GM21526 (cell line): ENCODE measurements at regions not wholly inside any gene's neighbourhood (a gene's known extent, or its start where the extent isn't known, plus 50 kb on each side); places are given as distances from the start of the nearest gene placed in this dataset.

ENCODE experiments used
- ATAC-seq: cut with Tn5 transposase; IDR thresholded peaks from one replicate; pipeline ENCODE4 v1.9.1; 2021; ENCODE audit warnings: moderate library complexity; ENCODE audit not compliant: unreplicated experiment, low FRiP score

DNA sequence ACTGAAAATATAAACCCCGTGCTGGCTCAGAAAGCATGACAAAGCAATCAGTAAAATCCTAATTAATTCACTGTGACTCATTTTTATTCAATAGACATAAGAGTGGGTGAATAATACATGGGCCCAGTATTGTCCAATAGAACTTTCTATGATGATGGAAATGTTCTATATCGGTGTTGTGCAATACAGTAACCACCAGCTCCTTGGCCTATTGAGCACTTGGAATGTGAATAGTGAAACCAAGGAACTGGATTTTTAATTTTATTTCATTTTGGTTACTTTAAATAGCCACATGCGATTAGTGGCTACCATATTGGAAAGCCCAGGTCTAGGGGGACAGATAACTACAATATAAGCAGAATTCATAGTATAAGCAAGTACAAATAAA is 69.8 kb upstream of the PPP2R3A start:
- no peak for ATAC-seq

DNA sequence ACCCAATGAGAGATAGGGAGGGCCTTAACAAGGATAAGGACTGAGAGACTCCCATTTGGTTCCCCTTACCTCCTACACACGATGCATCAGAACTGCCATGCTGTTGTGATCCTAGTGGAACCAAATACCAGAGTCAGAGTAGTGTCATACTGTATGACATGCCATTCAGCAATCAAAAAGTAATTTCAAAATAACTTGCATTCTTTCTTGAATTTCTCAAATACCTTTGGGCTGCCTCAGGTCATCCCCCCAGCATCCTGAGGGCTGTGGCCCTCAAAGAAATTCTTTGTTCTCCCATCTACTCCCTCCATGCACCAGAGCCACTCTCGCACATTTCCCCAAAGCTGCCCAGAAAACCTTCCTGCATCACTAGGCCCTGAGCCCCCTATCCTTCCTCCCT is 68.9 kb upstream of the PPP2R3A start:
- no peak for ATAC-seq

DNA sequence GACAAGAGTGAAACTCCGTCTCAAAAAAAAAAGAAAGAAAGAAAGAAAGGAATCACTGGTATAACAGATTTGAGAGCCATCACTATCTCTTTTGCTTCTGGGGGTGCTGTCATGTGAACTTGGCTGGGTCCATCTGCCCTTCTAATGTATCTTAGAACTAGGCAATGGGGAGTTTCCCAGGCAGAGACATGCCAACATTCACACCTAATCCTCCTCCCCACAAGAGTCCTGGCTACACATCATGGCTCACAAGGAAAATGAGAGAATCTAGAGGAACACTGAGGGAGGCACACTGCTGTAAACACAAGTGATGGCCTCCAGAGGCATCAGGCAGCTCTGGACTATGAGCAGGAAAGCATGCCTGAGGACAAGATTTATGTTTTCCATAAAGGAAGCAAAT is 67.8 kb upstream of the PPP2R3A start:
- no peak for ATAC-seq

DNA sequence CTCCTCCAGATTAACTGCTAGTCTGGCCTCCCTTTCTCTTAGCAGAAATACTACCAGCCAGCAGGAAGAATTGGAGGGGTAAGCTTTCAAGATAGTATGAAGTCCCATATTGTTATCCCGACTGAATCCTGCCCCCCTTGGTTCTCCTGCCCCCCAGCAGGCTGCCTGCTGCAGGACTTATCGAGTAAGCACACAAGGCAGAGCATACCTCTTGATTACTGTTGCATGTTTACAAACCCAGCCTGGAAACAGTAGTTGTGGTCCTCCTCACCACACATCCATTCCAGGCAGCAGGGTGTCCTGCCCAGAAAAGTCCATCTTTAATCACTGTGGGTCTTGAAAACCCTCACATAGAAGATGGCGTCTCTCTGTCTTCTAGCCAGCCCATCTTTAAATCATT is 66.8 kb upstream of the PPP2R3A start:
- ATAC-seq = no peak

DNA sequence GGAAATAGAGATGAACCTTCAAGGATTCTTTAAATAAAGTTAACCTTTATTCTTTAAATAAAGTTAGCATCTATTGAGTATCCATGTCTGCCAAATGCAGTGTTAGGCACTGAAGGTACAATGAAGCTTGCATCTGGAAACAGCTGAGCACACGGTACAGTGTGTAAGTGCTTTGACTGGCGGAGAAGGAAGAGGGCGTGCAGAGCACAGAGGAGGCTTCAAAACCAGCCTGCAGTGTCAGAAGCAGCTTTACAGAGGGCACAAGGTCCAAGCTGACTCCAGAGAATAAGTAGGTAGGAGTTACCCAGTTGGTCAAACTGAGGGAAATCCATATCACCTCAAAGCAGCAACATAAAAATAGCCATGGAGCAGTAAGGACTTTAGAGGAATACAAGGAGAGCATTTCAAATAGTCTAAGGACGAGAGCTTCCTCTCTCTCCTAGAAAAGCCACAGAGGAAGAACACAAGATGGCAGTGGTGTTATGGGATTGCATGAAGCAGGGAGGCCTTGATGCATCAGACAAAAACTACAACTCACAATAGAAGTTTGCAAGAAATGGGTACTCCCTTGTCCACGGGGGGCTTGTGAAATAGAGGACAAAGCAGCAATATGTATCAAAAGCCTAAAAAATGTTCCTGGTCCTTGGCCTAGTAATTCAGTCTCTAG is 60.3 kb upstream of the PPP2R3A start:
- ATAC-seq = no peak

DNA sequence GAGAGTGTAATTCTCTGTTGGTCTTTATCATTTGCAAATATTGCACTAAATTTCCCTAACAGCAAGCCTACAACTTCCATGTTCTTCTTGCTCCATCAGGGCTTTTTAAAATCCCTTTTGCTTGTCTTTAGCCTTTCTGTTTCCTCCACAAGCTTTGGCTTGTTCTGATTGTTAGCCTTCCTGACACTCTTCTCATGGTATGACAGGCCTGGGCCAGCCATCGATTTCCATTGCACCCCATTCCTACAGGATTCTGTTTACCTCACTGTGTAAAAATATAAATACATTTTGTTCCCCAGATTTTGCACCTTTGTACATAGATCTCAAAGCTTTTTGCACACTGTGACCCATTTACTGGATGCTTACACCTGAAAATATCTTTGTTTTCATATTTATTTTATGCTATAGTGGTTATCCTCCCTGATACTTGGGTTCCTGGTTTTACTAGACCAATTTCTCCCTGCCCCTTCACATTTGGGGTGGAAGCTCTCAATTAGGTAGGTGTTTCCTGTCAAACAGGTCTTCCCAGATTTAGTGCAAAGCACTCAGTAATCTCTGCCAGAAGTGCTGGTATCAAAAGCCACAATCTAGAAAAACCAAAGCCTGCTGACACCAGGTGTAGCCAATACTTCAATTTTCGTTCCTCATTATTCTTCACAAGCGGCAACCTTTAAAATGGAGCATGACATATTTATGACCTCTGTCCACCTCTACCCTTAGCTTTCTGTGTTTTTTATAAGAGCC is 57.9 kb upstream of the PPP2R3A start:
- ATAC-seq = no peak

DNA sequence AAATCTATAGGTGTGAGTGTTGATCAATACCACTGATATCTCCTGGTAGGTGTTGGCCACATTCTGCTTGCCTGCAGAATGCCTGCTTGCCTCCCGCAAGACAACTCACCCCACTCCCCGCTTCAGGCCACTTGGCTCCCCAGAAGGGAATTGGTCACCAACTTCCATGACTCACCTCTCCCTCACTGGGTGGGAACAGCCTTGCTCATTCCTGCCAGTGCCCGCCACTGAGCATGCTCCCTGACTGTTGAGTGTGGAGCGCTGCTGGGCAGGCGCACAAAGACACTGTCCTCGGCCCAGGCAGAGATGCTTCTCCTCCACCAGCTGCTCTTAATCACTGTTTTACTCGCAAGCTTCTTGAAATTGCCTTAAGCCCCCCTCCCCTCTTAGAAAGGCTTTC is 57.3 kb upstream of the PPP2R3A start:
- ATAC-seq = no peak

DNA sequence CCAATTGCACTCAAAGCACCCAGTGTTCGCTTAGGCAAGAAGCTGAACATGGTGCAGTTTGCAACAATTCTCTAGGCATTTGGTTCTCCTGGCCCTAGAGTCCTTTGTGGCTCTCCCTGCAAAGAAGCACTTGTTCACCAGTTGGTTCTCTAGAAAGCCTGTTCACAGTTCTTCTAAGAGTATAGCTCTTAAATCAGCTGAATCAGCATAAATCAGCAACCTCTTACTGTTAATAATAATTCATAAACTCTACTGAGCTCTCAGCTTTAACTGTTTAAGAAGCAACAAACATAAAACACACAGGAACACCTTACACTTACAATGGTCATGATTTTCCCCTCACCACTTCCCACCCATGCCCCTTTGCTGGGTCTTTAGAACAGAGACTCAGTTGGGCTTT is 56.8 kb upstream of the PPP2R3A start:
- ATAC-seq = no peak

DNA sequence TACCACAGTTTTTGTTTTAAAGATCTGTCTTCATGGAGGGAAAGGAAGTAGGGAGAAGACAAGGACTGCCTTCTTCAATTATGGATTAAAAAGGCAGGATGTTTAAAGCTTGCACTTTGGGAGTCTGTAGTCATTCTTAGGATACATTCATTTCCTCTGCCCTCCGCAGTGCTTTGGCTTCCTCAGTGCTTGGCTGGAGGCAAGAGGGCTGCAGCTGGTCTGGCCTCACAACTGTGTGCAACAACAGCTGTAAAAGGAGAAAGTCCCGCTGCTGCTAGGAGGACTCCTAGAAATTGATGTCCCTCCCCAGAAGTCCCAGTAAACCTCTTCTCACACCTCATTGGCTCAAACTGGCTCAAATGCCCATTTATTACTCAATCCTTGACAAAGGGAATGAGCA is 54.4 kb upstream of the PPP2R3A start:
- ATAC-seq = no peak

DNA sequence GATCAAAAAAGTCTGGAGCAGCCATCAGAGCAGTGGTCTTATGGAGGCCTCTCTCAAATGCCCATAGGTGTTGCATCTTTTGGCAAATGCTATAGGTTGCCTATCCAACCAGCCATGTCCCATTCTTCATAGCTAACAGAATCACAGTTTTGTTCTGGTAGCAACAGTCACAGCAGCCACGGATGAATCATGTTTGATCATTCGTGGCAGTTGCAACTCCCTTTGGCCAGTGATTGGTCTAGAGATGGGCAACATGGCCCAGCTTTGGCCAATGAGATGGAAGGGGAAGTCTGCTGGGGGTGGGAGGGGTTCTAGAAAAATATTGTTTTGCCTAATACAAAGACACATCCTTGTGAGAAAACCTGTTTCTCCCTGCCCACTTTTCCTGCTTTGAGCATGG is 50.3 kb upstream of the PPP2R3A start:
- ATAC-seq = no peak
